ENCODE measurements at regions not wholly inside any gene's neighbourhood (a gene's known extent, or its start where the extent isn't known, plus 50 kb on each side); places are given as distances from the start of the nearest gene placed in this dataset.

DNA sequence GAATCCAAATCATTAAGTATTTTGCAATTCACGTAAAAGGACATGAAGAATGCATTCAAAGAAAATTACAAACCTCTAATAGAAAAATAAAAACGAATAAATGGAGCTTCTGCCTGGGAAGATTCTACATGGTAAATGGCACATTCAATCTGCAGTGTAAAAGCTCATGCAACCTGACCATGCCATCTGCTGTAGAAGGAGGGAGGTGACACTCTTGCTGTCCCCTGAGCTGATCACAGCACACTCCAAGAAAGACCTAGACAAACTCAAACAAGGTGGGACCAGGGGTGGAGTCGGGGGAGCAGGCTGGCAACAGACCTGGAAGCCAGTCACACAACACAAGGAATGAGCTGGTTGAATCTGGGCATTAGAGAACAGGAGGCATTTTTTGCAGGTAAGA is 101.8 kb downstream of the BDH1 start:
- H3K27ac Mint-ChIP-seq, result no peak overlapping the region
- Histone ChIP-seq H4K20me1 (ENCODE audit: insufficient read depth, low read length) (no peaks in the 10 kb centered on the region), H3K9me3 (replicated peaks in 1 of 2; ENCODE audit: control insufficient read depth in 1 of 2, insufficient read depth in 1 of 2, low read length in 2 of 2) (no peaks in the 10 kb centered on the region), H3K4me3 (replicated peaks in 1 of 3; ENCODE audit: low read depth in 2 of 3, low read length in 3 of 3) (no peak overlapping the region), H3K27ac (ENCODE audit: low read depth in 1 of 2, low read length in 2 of 2) (no peak overlapping the region), H3K79me2 (ENCODE audit: insufficient read depth, low read length) (no peaks in the 10 kb centered on the region), H3K36me3 (replicated peaks in 1 of 2; ENCODE audit: control insufficient read depth in 1 of 2, insufficient read depth in 2 of 2, low read length in 2 of 2) (no peaks in the 10 kb centered on the region), H3K4me2 (replicated peaks; ENCODE audit: extremely low read depth, low read length, poor library complexity, severe bottlenecking) (no peak overlapping the region), H3K27me3 (ENCODE audit: control insufficient read depth in 2 of 2, insufficient read depth in 2 of 2, low read length in 2 of 2) (peaks cover 0 to 4% of the 10 kb centered on the region in 2 donors), H3K4me1 (ENCODE audit: control insufficient read depth in 1 of 2, insufficient read depth in 2 of 2, low read length in 2 of 2) (peaks cover 18 to 20% of the 10 kb centered on the region in 2 donors), H2AFZ (ENCODE audit: insufficient read depth, low read depth, low read length, poor library complexity, severe bottlenecking) (no peak overlapping the region), H3K9ac (ENCODE audit: insufficient read depth, low read length, poor library complexity, severe bottlenecking) (no peak overlapping the region)
- DNase-seq, result no peak
- intact Hi-C loops (cut with micrococcal nuclease), result no loop called here
- H3K9me3 Mint-ChIP-seq, result peaks cover 0 to 9% (median 0%) of the 10 kb centered on the region in 7 donors
- H3K4me1 Mint-ChIP-seq, result peaks cover 20% of the 10 kb centered on the region
- no CpG with 5 or more reads among the region's 3 CpGs for WGBS (ENCODE audit: insufficient coverage)
- peaks cover 11 to 25% (median 14%) of the 10 kb centered on the region in 3 donors for H3K27me3 Mint-ChIP-seq (ENCODE audit: low read depth in 3 of 3)
- H3K4me3 Mint-ChIP-seq, result no peak overlapping the region
- H3K36me3 Mint-ChIP-seq, result no peaks in the 10 kb centered on the region
- TF ChIP-seq, protein P1, sequence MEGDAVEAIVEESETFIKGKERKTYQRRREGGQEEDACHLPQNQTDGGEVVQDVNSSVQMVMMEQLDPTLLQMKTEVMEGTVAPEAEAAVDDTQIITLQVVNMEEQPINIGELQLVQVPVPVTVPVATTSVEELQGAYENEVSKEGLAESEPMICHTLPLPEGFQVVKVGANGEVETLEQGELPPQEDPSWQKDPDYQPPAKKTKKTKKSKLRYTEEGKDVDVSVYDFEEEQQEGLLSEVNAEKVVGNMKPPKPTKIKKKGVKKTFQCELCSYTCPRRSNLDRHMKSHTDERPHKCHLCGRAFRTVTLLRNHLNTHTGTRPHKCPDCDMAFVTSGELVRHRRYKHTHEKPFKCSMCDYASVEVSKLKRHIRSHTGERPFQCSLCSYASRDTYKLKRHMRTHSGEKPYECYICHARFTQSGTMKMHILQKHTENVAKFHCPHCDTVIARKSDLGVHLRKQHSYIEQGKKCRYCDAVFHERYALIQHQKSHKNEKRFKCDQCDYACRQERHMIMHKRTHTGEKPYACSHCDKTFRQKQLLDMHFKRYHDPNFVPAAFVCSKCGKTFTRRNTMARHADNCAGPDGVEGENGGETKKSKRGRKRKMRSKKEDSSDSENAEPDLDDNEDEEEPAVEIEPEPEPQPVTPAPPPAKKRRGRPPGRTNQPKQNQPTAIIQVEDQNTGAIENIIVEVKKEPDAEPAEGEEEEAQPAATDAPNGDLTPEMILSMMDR (IDR thresholded peaks at IDR 0.05), result no peak

DNA sequence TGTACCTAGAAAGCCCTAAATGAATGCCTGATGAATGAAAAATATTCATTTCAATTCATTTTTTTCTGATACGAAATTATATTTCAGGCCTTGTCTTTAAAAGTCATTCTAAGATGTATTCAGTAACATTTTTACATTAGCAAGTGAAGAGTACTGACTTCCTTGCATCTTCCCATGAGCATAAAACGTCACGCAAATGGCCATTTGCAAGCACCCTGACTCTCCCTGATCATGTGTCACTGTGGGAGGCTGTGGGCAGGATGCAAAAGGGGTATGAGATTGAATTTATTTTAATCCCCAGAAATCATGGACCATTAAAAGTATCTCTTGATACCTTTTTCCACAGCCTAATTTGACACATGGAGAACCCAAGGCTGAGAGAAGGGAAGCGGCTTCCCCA is 105.0 kb downstream of the BDH1 start:
- no peaks in the 10 kb centered on the region for H3K79me2 ChIP-seq (ENCODE audit: insufficient read depth, low read length)
- H3K36me3 Mint-ChIP-seq, result no peaks in the 10 kb centered on the region
- H3K27me3 ChIP-seq (ENCODE audit: control insufficient read depth in 2 of 2, insufficient read depth in 2 of 2, low read length in 2 of 2), result peaks cover 0 to 4% of the 10 kb centered on the region in 2 donors
- H3K4me2 ChIP-seq (replicated peaks; ENCODE audit: extremely low read depth, low read length, poor library complexity, severe bottlenecking), result no peak overlapping the region
- peaks cover 0 to 7% (median 0%) of the 10 kb centered on the region in 7 donors for H3K9me3 Mint-ChIP-seq
- no peak overlapping the region for H3K27ac Mint-ChIP-seq
- no peak overlapping the region for H3K4me3 ChIP-seq (replicated peaks in 1 of 3; ENCODE audit: low read depth in 2 of 3, low read length in 3 of 3)
- no peaks in the 10 kb centered on the region for H3K36me3 ChIP-seq (replicated peaks in 1 of 2; ENCODE audit: control insufficient read depth in 1 of 2, insufficient read depth in 2 of 2, low read length in 2 of 2)
- H3K4me1 Mint-ChIP-seq, result peaks cover 16% of the 10 kb centered on the region
- H3K4me3 Mint-ChIP-seq, result no peak overlapping the region
- no peak overlapping the region for H2AFZ ChIP-seq (ENCODE audit: insufficient read depth, low read depth, low read length, poor library complexity, severe bottlenecking)
- peaks cover 4 to 11% of the 10 kb centered on the region in 2 donors for H3K4me1 ChIP-seq (ENCODE audit: control insufficient read depth in 1 of 2, insufficient read depth in 2 of 2, low read length in 2 of 2)
- no peaks in the 10 kb centered on the region for H4K20me1 ChIP-seq (ENCODE audit: insufficient read depth, low read length)
- H3K9me3 ChIP-seq (replicated peaks in 1 of 2; ENCODE audit: control insufficient read depth in 1 of 2, insufficient read depth in 1 of 2, low read length in 2 of 2), result no peaks in the 10 kb centered on the region
- DNase-seq, result no peak
- no peak overlapping the region for H3K27ac ChIP-seq (ENCODE audit: low read depth in 1 of 2, low read length in 2 of 2)
- TF ChIP-seq, protein P1 (IDR thresholded peaks at IDR 0.05), result no peak
- H3K27me3 Mint-ChIP-seq (ENCODE audit: low read depth in 3 of 3), result peaks cover 14 to 21% (median 14%) of the 10 kb centered on the region in 3 donors
- intact Hi-C loops (cut with micrococcal nuclease), result no loop called here
- WGBS (ENCODE audit: insufficient coverage), result no CpG with 5 or more reads among the region's 4 CpGs
- no peak overlapping the region for H3K9ac ChIP-seq (ENCODE audit: insufficient read depth, low read length, poor library complexity, severe bottlenecking)
